SU-DHL-6 (cell line): ENCODE measurements at regions not wholly inside any gene's neighbourhood (a gene's known extent, or its start where the extent isn't known, plus 50 kb on each side); places are given as distances from the start of the nearest gene placed in this dataset.

Experiments used
- H2AFZ ChIP-seq: fragments of 200-600 bp; sonication (generic); 2 replicates; pipeline ENCODE4 v1.6.1; 2014; ENCODE audit warnings: low read depth, mild to moderate bottlenecking, moderate library complexity, mixed read lengths, antibody characterized with exemption, low read length; ENCODE audit not compliant: severe bottlenecking
- H3F3A ChIP-seq: fragments of 200-600 bp; shearing (Covaris generic); 2 replicates; pipeline ENCODE4 v1.6.0; 2016; ENCODE audit warnings: antibody characterized with exemption, mild to moderate bottlenecking; ENCODE audit not compliant: insufficient read depth
- H3K27ac ChIP-seq: fragments of 200-600 bp; sonication (generic); 2 replicates; pipeline ENCODE4 v1.5.1; 2016; ENCODE audit warnings: low read depth, mild to moderate bottlenecking, low read length, moderate library complexity, mixed read lengths
- H3K27me3 ChIP-seq: fragments of 200-600 bp; sonication (generic), shearing (Covaris generic); 2 replicates; pipeline ENCODE4 v1.6.0; 2014; ENCODE audit warnings: mild to moderate bottlenecking, low read length
- H3K36me3 ChIP-seq: fragments of 200-600 bp; sonication (generic); 2 replicates; pipeline ENCODE4 v1.6.1; 2014; ENCODE audit warnings: mild to moderate bottlenecking, low read length, mixed read lengths
- H3K4me2 ChIP-seq: fragments of 300-600, 200-600 bp; shearing (Covaris generic), sonication (generic); 2 replicates; pipeline ENCODE4 v1.6.0; 2014; ENCODE audit warnings: low read length, low read depth, mild to moderate bottlenecking; ENCODE audit not compliant: poor library complexity, severe bottlenecking
- H3K4me3 ChIP-seq: fragments of 200-600 bp; sonication (generic); 2 replicates; pipeline ENCODE4 v1.5.1; 2014; ENCODE audit warnings: antibody characterized with exemption, low read length, mild to moderate bottlenecking, mixed read lengths; ENCODE audit not compliant: insufficient read depth, poor library complexity, severe bottlenecking
- H3K79me2 ChIP-seq: fragments of 200-600 bp; sonication (generic); 2 replicates; pipeline ENCODE4 v1.6.1; 2014; ENCODE audit warnings: mild to moderate bottlenecking, low read length, moderate library complexity; ENCODE audit not compliant: insufficient read depth
- H3K9ac ChIP-seq: fragments of 200-600 bp; sonication (generic); 2 replicates; pipeline ENCODE4 v1.7.0; 2014; ENCODE audit warnings: mild to moderate bottlenecking, low read length
- H3K9me2 ChIP-seq: fragments of 200-600 bp; sonication (generic); replicated peaks from 2 replicates; pipeline ENCODE4 v1.6.1; 2014; ENCODE audit warnings: low read length; ENCODE audit not compliant: insufficient read depth
- H3K9me3 ChIP-seq: fragments of 200-600 bp; sonication (generic); 2 replicates; pipeline ENCODE4 v1.6.1; 2014; ENCODE audit warnings: low read length, mixed read lengths; ENCODE audit not compliant: insufficient read depth
- H4K20me1 ChIP-seq: fragments of 200-600 bp; sonication (generic); 2 replicates; pipeline ENCODE4 v1.6.1; 2014; ENCODE audit warnings: low read depth, mild to moderate bottlenecking, antibody characterized with exemption, low read length, moderate library complexity, mixed read lengths
- EZH2phosphoT487 ChIP-seq: fragments of 200-600 bp; sonication (generic), shearing (Covaris generic); conservative IDR thresholded peaks from 2 replicates; pipeline ENCODE4 v1.6.1; 2018; ENCODE audit warnings: mild to moderate bottlenecking, antibody characterized with exemption, low read length, moderate library complexity, mixed read lengths
- TF ChIP-seq, protein P1 (sequence below): fragments of 200-600 bp; sonication (generic); IDR thresholded peaks from one replicate; pipeline ENCODE4 v1.5.1; 2017; ENCODE audit warnings: antibody characterized with exemption, mild to moderate bottlenecking, low read length, moderate library complexity; ENCODE audit not compliant: insufficient read depth, poor library complexity, severe bottlenecking

DNA sequence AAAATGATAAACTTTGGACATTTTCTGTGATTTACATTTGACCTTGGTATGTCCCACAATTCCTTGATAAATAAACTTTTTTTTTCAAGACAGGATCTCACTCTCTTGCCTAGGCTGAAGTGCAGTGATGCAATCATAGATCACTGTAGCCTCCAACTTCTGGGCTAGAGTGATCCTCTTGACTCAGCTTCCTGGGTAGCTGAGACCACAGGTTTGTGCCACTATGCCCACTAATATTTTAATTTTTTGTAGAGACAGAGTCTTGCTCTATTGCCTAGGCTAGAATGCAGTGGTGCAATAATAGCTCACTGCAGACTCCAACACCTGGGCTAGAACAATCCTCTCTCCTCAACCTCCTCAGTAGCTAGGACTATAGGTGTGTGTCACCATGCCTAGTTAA, 79.1 kb upstream of the PTGDR start:
- H4K20me1 ChIP-seq: no peaks in the 10 kb centered on the region
- H3K27ac ChIP-seq: no peak overlapping the region
- H3K79me2 ChIP-seq: no peaks in the 10 kb centered on the region
- no peaks in the 10 kb centered on the region for H3F3A ChIP-seq
- no peaks in the 10 kb centered on the region for H3K9me2 ChIP-seq
- H2AFZ ChIP-seq: no peak overlapping the region
- TF ChIP-seq, protein P1, sequence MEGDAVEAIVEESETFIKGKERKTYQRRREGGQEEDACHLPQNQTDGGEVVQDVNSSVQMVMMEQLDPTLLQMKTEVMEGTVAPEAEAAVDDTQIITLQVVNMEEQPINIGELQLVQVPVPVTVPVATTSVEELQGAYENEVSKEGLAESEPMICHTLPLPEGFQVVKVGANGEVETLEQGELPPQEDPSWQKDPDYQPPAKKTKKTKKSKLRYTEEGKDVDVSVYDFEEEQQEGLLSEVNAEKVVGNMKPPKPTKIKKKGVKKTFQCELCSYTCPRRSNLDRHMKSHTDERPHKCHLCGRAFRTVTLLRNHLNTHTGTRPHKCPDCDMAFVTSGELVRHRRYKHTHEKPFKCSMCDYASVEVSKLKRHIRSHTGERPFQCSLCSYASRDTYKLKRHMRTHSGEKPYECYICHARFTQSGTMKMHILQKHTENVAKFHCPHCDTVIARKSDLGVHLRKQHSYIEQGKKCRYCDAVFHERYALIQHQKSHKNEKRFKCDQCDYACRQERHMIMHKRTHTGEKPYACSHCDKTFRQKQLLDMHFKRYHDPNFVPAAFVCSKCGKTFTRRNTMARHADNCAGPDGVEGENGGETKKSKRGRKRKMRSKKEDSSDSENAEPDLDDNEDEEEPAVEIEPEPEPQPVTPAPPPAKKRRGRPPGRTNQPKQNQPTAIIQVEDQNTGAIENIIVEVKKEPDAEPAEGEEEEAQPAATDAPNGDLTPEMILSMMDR: no peak
- TF ChIP-seq EZH2phosphoT487: no peak
- H3K9ac ChIP-seq: no peak overlapping the region
- no peaks in the 10 kb centered on the region for H3K36me3 ChIP-seq
- H3K4me3 ChIP-seq: no peak overlapping the region
- no peaks in the 10 kb centered on the region for H3K27me3 ChIP-seq
- no peak overlapping the region for H3K4me2 ChIP-seq
- H3K9me3 ChIP-seq: no peaks in the 10 kb centered on the region

DNA sequence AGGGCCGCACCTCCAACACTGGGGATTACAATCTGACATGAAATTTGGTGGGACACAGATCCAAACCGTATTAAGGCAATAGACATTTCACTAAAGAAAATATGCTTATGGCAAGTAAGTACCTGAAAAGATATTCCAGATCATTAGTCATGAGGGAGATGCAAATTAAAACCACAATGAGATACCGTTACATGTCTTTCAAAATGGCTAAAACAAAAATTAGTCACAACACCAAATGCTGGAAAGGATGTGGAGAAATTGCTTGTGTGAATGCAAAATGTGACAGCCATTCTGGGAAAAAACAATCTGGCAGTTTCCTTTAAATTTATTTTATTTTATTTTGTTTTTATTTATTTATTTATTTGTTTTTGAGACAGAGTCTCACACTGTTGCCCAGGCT, 82.3 kb upstream of the PTGDR start:
- Histone ChIP-seq H3K27ac (no peak overlapping the region), H3K9ac (no peak overlapping the region), H2AFZ (no peak overlapping the region), H3K36me3 (no peaks in the 10 kb centered on the region), H3K4me3 (no peak overlapping the region), H3K27me3 (no peaks in the 10 kb centered on the region), H4K20me1 (no peaks in the 10 kb centered on the region), H3K79me2 (no peaks in the 10 kb centered on the region), H3K4me2 (no peak overlapping the region), H3K9me2 (no peaks in the 10 kb centered on the region), H3K9me3 (peaks cover 9% of the 10 kb centered on the region), H3F3A (no peaks in the 10 kb centered on the region)
- TF ChIP-seq, protein P1: no peak
- TF ChIP-seq EZH2phosphoT487: no peak

DNA sequence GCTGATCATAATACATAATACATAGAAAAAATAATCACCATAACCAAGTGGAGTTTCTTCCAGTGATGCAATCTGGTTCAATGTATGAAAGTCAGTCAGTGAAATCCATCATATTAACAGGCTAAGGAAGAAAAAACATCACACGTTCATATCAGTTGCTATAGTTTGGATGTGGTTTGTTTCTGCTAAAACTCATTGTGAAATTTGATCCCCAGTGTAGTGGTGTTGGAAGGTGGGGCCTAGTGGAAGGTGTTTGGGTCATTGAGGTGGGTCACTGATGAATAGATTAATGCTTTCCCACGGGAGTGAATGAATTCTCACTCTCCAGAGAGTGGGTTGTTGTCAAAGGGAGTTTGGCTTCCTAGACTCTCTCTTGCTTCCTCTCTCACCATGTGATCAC, 84.6 kb upstream of the PTGDR start:
- H3K79me2 ChIP-seq: no peaks in the 10 kb centered on the region
- no peak overlapping the region for H3K4me2 ChIP-seq

More for the DNA sequence above, 84.6 kb upstream of the PTGDR start:
- no peak for TF ChIP-seq EZH2phosphoT487
- TF ChIP-seq, protein P1: no peak
- H3K9me3 ChIP-seq: peaks cover 9% of the 10 kb centered on the region
- H3K36me3 ChIP-seq: no peaks in the 10 kb centered on the region
- no peaks in the 10 kb centered on the region for H3K27me3 ChIP-seq
- H3K4me3 ChIP-seq: no peak overlapping the region
- no peak overlapping the region for H3K9ac ChIP-seq
- no peak overlapping the region for H3K27ac ChIP-seq
- H2AFZ ChIP-seq: no peak overlapping the region
- no peaks in the 10 kb centered on the region for H3K9me2 ChIP-seq
- H4K20me1 ChIP-seq: no peaks in the 10 kb centered on the region
- H3F3A ChIP-seq: peaks cover 4% of the 10 kb centered on the region; the same call in 1 of the 2 replicates
